ENCODE measurements at regions not wholly inside any gene's neighbourhood (a gene's known extent, or its start where the extent isn't known, plus 50 kb on each side); places are given as distances from the start of the nearest gene placed in this dataset.
"Not testable (repeated sequence)": the region's sequence is repeated elsewhere in the genome, so short reads cannot be mapped to it uniquely, and the experiment has no call there.

DNA sequence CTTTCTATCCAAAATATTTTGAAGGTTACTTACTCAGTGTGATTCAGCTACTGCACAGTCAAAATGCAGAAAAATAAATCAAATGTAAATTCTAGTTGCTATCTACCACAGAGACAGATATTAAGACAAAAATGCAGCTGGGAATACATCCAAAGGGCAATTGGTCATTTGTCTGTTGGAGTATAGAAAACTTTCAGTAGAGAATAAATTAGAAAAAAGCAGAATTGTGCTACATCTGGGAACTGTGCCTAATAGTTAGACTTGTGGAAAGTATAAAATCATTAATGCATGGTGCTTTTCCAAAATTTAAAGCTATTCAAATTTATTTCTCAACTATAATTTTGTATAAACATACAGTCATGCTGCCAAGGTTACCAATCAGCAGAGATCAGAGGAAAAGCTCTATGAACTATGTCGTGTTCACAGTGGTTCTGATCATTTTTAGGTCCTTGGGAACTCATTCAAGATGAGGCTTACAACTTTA, 1635.8 kb downstream of the PCDH9 start:
- DNase-seq (ENCODE audit: low spot score), result no peak
- intact Hi-C loops (cut with DNase I), result no loop called here

DNA sequence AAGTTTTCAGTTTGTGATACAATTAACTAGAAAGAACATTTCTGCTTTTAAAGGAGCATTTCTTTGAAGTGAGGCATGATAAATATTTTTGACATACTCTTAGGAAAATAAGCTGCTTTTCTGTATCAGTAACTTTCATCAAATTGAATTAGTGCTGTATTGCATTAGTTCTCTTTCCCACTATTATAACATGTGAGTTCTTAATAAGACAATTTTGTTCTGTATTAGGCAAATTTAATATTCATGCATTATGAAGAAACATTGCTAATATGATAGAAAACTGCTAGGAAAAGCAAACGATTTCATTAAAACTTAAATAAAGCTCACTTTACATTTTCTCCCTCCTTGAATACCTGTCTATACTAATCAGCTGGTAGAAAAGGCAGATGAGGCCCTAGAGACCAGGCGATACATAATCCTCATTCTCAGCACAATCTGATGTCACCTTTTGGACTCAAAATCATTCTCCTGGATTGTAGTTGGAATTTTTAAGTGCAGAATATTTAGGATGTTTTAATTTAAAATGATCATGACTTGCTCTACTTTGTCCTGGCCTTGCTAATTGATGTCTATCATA, 1636.8 kb downstream of the PCDH9 start:
- DNase-seq (ENCODE audit: low spot score), result no peak
- intact Hi-C loops (cut with DNase I), result no loop called here

DNA sequence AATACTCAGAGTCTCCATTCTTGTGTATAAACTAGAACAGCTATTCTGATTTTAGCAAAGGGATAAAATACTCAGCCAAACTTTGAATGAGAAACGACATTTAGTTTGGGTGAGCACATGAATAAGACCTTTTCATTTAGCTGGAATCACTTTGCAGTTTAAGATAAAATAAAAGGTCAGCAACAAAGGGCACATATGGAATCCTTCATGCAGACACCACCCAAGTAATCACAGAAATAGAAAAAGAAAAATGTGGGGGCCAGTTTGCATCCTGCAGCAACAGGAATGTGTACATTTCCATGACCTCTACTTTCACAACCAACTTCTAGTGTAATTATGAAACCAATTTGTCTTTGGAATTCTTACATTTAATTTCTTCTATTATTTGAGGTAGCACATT, 1637.4 kb downstream of the PCDH9 start:
- intact Hi-C loops (cut with DNase I), result no loop called here
- no peak for DNase-seq (ENCODE audit: low spot score)

DNA sequence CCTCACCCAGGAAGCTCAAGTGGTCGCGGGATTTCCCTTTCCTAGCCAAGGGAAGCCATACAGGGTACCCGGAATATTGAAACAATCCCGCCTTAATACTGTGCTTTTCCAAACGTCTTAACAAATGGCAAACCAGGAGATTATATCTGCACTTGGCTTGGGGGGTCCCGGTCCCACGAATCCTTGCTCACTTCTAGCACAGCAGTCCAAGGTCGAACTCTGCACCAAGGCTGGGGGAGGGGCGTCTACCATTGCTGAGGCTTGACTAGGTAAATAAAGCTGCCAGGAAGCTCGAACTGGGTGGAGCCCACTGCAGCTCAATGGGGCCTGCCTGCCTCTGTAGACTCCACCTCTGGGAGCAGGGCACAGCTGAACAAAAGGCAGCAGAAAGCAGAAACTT, 1644.8 kb downstream of the PCDH9 start:
- intact Hi-C loops (cut with DNase I), result no loop called here
- no peak for DNase-seq (ENCODE audit: low spot score)

DNA sequence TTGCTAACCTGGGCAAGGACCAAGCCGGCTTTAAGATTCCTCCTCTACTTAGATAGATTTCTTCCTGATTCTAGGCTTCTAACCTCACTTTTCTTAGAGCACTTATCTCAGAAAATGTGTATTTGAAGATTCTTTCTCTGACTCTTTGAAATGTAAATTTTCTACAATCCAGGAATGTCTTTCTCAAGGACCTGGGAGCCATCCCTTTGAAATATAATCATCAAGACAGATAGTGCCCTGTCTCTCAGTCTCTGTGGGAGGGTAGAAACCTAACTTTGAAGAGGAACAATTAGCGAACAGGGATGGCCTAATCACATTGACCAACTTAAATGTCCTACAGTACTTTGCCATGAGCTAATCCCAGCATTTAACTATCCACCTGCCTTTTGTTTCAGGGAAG, 1646.0 kb downstream of the PCDH9 start:
- intact Hi-C loops (cut with DNase I), result no loop called here
- DNase-seq (ENCODE audit: low spot score), result no peak

- no peak for DNase-seq (ENCODE audit: low spot score)
- intact Hi-C loops (cut with DNase I), result no loop called here
These were observed 1648.0 kb downstream of the PCDH9 start for GRCh38 chr13:65582160-65582559.

DNA sequence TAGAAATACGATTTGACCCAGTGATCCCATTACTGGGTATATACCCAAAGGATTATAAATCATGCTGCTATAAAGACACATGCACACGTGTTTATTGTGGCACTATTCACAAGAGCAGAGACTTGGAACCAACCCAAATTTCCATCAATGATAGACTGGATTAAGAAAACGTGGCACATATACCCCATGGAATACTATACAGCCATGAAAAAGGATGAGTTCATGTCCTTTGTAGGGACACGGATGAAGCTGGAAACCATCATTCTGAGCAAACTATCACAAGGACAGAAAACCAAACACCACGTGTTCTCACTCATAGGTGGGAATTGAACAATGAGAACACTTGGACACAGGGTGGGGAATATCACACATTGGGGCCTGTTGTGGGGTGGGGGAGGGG, 1665.6 kb downstream of the PCDH9 start:
- intact Hi-C loops (cut with DNase I); DNase-seq (ENCODE audit: low spot score): not testable (repeated sequence)

GRCh38 chr13:65562305-65562704, 1667.8 kb downstream of the PCDH9 start:
- intact Hi-C loops (cut with DNase I), result no loop called here
- DNase-seq (ENCODE audit: low spot score), result no peak

DNA sequence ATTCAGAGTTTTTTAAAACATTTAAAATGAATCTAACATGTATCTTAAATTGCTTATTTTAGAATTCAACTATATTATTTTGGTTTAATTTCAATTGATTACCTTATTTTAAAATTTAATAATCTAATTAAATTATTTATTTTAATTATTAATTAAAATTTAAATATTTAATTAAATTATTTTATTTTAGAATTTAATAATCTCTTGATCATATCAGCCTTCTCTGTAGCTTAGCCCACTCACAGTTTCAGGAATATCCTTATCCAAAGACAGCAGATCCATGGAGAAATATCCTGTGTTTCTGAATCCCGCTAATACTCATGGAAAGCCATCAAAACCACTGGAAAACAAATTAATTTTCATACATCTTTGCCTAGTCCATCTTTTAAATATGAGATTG, 1669.2 kb downstream of the PCDH9 start:
- intact Hi-C loops (cut with DNase I), result no loop called here

GRCh38 chr13:65555962-65556361, 1674.2 kb downstream of the PCDH9 start:
- intact Hi-C loops (cut with DNase I), result no loop called here
- DNase-seq (ENCODE audit: low spot score), result no peak

More for the DNA sequence above, 1669.2 kb downstream of the PCDH9 start:
- DNase-seq (ENCODE audit: low spot score), result no peak

GRCh38 chr13:65553096-65553727, 1676.9 kb downstream of the PCDH9 start:
- intact Hi-C loops (cut with DNase I), result no loop called here
- DNase-seq (ENCODE audit: low spot score), result no peak

DNA sequence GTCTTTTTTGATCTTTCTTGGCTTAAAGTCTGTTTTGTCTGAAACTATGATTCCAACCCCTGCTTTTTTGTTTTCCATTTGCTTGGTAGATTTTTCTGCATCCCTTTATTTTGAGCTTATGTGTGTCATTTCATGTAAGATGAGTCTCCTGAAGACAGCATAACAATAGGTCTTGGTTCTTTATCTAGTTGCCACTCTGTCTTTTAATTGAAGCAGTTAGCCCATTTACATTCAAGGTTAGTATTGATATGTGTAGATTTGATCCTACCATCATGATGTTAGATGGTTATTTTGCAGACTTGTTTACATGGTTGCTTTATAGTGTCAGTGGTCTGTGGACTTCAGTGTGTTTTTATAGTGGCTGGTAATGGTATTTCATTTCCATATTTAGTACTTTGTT, 1678.9 kb downstream of the PCDH9 start:
- intact Hi-C loops (cut with DNase I), result no loop called here
- DNase-seq (ENCODE audit: low spot score), result no peak

- intact Hi-C loops (cut with DNase I), result no loop called here
- DNase-seq (ENCODE audit: low spot score), result no peak
These were observed 1690.0 kb downstream of the PCDH9 start for GRCh38 chr13:65540175-65540574.

DNA sequence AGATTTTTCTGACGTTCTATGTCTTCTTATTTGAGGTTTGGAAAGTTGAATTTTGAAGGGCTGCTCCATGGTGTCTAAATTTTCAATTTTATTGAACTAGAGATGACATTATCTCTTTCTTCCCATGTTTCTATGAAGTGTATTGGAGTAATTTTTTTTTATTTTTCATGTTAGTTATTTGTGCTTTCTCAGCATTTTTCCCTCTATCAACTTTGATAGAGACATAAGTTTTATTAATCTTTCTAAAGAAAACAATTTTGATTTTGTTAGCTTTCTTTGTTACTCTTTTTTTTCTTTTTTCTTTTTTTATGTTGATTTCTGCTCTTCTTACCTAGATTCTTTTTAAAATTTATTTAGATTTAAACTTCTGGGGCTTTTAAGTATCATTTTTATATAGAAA, 1694.8 kb downstream of the PCDH9 start:
- intact Hi-C loops (cut with DNase I), result no loop called here
- no peak for DNase-seq (ENCODE audit: low spot score)

GRCh38 chr13:65532231-65532630, 1697.9 kb downstream of the PCDH9 start:
- intact Hi-C loops (cut with DNase I), result no loop called here
- DNase-seq (ENCODE audit: low spot score), result no peak

- intact Hi-C loops (cut with DNase I), result no loop called here
- DNase-seq (ENCODE audit: low spot score), result no peak
These were observed 1699.4 kb downstream of the PCDH9 start for GRCh38 chr13:65530688-65531087.

GRCh38 chr13:65529541-65529940, 1700.6 kb downstream of the PCDH9 start:
- DNase-seq (ENCODE audit: low spot score), result no peak
- intact Hi-C loops (cut with DNase I), result no loop called here

DNA sequence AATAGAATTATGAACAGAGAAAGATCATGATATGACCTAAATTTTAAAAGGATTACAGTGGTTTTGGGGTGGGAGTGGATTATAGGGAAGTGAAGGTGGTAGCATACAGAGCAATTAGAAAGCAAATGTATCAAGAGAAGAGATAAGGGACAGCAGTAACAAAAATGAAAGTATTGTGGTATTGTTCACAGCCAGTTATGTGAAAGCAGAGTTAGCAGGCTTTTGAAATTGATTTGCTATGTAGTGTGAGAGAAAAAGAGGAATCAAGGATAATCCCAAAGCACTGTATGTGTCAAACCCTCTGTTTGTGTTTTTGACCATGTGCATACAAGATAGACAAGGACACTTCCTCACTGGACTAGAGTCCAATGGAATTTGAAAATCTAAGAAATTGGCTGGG, 1721.4 kb downstream of the PCDH9 start:
- DNase-seq (ENCODE audit: low spot score), result no peak
- intact Hi-C loops (cut with DNase I), result no loop called here

GRCh38 chr13:65508338-65508737, 1721.8 kb downstream of the PCDH9 start:
- intact Hi-C loops (cut with DNase I), result no loop called here
- no peak for DNase-seq (ENCODE audit: low spot score)

DNA sequence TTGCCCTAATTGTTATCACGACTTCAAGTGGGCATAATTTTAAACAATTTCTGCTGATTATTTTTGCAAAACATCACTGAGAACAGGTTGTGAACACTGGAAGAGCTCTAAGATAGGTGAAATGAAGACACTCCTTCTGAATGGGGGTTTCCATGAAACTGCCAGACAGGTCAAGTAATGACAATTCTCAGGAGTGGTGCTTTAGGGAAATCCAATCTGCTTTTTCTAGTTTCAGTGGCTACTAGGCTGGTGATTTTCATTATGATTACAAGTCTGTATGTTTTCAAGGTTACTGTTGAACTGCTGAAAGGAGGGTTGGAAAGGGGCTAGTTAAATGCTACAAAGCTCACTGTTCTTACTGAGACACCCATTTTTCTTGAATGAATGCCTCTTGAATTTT, 1724.2 kb downstream of the PCDH9 start:
- no peak for DNase-seq (ENCODE audit: low spot score)
- intact Hi-C loops (cut with DNase I), result no loop called here

- intact Hi-C loops (cut with DNase I), result no loop called here
- no peak for DNase-seq (ENCODE audit: low spot score)
These were observed 1725.9 kb downstream of the PCDH9 start for GRCh38 chr13:65504213-65504612.

DNA sequence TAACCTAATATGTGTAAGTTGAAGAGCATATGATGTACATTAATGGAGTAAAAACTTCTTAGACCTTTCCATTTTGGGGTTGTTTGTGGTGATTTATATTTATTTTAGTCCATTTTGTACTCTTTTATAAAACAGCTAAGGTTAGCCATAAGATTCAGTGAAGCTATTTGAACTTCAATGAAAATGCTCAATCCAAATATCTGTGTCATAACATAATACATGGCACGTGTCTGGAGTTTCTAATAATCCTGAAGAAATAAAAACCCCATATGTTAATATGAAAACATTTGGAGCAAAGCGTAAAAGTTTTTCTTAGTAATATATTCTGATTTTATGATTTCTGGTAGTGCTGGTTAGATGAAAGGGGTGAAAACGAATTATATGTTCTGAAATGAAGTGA, 1729.7 kb downstream of the PCDH9 start:
- DNase-seq (ENCODE audit: low spot score), result no peak
- intact Hi-C loops (cut with DNase I), result no loop called here

All from cardiac septum (tissue), 1 donor.